OCI-LY7 (cell line): ENCODE measurements at regions not wholly inside any gene's neighbourhood (a gene's known extent, or its start where the extent isn't known, plus 50 kb on each side); places are given as distances from the start of the nearest gene placed in this dataset.

ENCODE experiments used
- EZH2phosphoT487 ChIP-seq: fragments of 200-600 bp; sonication (generic); IDR thresholded peaks from 2 replicates; pipeline ENCODE4 v1.6.1; 2018; ENCODE audit warnings: low read depth, borderline replicate concordance, mild to moderate bottlenecking, mixed run types, antibody characterized with exemption, low read length, moderate library complexity, mixed read lengths
- TF ChIP-seq, protein P1 (sequence below): fragments of 200-600 bp; sonication (generic); conservative IDR thresholded peaks from 2 replicates; pipeline ENCODE4 v1.5.1; 2014; ENCODE audit warnings: mild to moderate bottlenecking, antibody characterized with exemption, low read length, moderate library complexity, mixed read lengths

DNA sequence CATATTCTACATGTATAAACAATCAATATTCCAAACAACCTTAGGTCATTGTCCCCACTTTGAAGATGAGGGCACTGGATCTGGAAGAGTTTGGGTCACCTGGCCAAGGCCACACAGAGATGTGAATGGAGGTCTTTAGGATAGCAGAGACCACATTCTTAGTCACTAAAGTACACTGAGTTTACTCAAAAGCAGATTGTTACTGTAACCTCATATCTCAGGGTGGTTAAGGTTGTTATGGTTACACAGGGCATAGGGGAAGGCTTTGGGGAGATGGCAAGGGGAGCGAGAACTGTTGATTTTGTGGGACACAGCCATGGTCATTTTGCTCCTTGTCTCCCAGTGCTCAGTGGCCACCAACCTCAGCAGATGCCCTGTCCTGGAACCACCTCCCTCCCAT is 109.4 kb downstream of the GATA6 start:
- TF ChIP-seq, protein P1, sequence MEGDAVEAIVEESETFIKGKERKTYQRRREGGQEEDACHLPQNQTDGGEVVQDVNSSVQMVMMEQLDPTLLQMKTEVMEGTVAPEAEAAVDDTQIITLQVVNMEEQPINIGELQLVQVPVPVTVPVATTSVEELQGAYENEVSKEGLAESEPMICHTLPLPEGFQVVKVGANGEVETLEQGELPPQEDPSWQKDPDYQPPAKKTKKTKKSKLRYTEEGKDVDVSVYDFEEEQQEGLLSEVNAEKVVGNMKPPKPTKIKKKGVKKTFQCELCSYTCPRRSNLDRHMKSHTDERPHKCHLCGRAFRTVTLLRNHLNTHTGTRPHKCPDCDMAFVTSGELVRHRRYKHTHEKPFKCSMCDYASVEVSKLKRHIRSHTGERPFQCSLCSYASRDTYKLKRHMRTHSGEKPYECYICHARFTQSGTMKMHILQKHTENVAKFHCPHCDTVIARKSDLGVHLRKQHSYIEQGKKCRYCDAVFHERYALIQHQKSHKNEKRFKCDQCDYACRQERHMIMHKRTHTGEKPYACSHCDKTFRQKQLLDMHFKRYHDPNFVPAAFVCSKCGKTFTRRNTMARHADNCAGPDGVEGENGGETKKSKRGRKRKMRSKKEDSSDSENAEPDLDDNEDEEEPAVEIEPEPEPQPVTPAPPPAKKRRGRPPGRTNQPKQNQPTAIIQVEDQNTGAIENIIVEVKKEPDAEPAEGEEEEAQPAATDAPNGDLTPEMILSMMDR, result no peak
- no peak for TF ChIP-seq EZH2phosphoT487
